ENCODE measurements at regions not wholly inside any gene's neighbourhood (a gene's known extent, or its start where the extent isn't known, plus 50 kb on each side); places are given as distances from the start of the nearest gene placed in this dataset.

DNA sequence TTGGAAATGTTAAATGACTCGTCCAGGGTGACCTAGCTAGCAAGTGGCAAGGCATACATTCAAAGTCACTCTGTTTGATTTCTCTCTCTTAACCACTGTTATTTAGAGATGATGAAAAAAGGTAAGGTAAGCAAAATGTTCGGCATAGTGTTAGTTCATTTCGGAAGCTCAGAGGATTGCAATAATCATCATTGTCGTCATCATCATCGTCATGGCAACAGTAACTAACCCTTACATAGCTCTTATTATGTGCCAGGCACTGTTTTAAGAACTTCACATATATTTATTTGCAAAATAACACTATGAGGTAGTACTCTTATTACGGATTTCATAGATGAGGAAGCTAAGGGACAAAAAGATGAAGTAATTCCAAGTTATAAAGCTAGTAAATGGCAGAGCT, 292.7 kb upstream of the CXCR4 start:
- Histone ChIP-seq H2AFZ (ENCODE audit: low read depth, low read length) (no peak overlapping the region), H3K9me1 (ENCODE audit: control insufficient read depth, insufficient read depth, low read length) (no peaks in the 10 kb centered on the region), H3K27ac (ENCODE audit: extremely low read depth, low read depth, low read length) (no peak overlapping the region), H4K20me1 (replicated peaks; ENCODE audit: control insufficient read depth, insufficient read depth, low read length) (no peaks in the 10 kb centered on the region), H3K4me2 (ENCODE audit: insufficient read depth, low read length) (no peak overlapping the region), H3K27me3 (ENCODE audit: control insufficient read depth in 2 of 2, insufficient read depth in 2 of 2, low read length in 2 of 2) (peaks cover 0 to 6% of the 10 kb centered on the region in 2 experiments; a peak in 1 of 5 replicates), H3K79me2 (ENCODE audit: control insufficient read depth, insufficient read depth, low read length) (no peaks in the 10 kb centered on the region), H3K9ac (ENCODE audit: insufficient read depth in 1 of 2, low read depth in 2 of 2, low read length in 2 of 2) (no peak overlapping the region), H3K4me3 (no peak overlapping the region), H3K36me3 (ENCODE audit: control insufficient read depth, insufficient read depth, low read length) (no peaks in the 10 kb centered on the region), H3K4me1 (replicated peaks in 1 of 2; ENCODE audit: control insufficient read depth in 2 of 2, insufficient read depth in 2 of 2, low read length in 2 of 2) (no peaks in the 10 kb centered on the region), H3K9me3 (replicated peaks; ENCODE audit: control insufficient read depth, insufficient read depth, low read depth, low read length) (no peaks in the 10 kb centered on the region)
- under 1% methylated on average over 6 of the region's 6 CpGs for WGBS (ENCODE audit: insufficient coverage, low coverage, missing lambda C conversion rate)
- ChIA-PET CTCF (ENCODE audit: low intra/inter-chr PET ratio) (no interaction called here), POLR2A (interaction anchor here (0.7 to 1.0 kb wide), 2 partner anchors 13 to 15 kb away, joined by 3 read pairs; no protein-coding TSS in a partner anchor)
- no peak for ATAC-seq
- DNase-seq (ENCODE audit: extremely low read depth in 1 of 4, low spot score in 3 of 4) = no peak
- no peak for FAIRE-seq
- intact Hi-C loops (cut with micrococcal nuclease) (no loop called here), in situ Hi-C loops (cut with MboI) (loop anchor here (25.0 kb wide), 1 partner anchor 1427 kb away; no protein-coding TSS in a partner anchor)
- BruUV-seq (replicated peaks) = no TSS peak
- TF ChIP-seq RBM15 (IDR thresholded peaks at IDR 0.05; ENCODE audit: insufficient read depth, low read length) (no peak), RFX1 (IDR thresholded peaks at IDR 0.05) (peak; percentile 56), CBFA2T3 (IDR thresholded peaks at IDR 0.05) (no peak), ETV5 (CRISPR knock-in tag; IDR thresholded peaks at IDR 0.05; ENCODE audit: low read depth) (no peak), GATAD2B (IDR thresholded peaks at IDR 0.05; ENCODE audit: borderline replicate concordance) (no peak)

DNA sequence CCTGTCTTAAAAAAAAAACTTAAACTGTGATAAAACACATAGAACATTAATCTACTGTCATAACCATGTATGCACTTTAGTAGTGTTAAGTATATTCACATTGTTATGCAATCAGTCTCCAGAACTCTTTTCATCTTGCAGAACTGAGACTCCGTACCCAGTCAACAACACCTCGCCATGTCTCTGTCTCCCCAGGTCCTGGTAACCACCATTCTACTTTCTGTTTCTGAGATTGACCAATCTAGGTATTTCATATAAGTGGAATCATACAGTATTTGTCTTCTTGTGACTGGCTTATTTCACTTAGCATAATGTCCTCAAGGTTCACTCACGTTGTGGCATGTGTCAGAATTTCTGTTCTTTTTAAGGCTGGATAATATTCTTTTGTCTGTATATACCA, 290.8 kb upstream of the CXCR4 start:
- H3K27me3 ChIP-seq (ENCODE audit: control insufficient read depth in 2 of 2, insufficient read depth in 2 of 2, low read length in 2 of 2) = peaks cover 0 to 6% of the 10 kb centered on the region in 2 experiments; a peak in 1 of 5 replicates
- no TSS peak for BruUV-seq (replicated peaks)
- H3K27ac ChIP-seq (ENCODE audit: extremely low read depth, low read depth, low read length) = no peak overlapping the region
- no peak for ATAC-seq
- H2AFZ ChIP-seq (ENCODE audit: low read depth, low read length) = no peak overlapping the region
- in situ Hi-C loops (cut with MboI) = loop anchor here (25.0 kb wide), 1 partner anchor 1429 kb away; no protein-coding TSS in a partner anchor
- 0% methylated on average over 3 of the region's 3 CpGs for WGBS (ENCODE audit: insufficient coverage, low coverage, missing lambda C conversion rate)
- no peak overlapping the region for H3K4me2 ChIP-seq (ENCODE audit: insufficient read depth, low read length)
- no peak for FAIRE-seq
- CTCF ChIA-PET (ENCODE audit: low intra/inter-chr PET ratio) = no interaction called here
- H3K4me1 ChIP-seq (replicated peaks in 1 of 2; ENCODE audit: control insufficient read depth in 2 of 2, insufficient read depth in 2 of 2, low read length in 2 of 2) = no peaks in the 10 kb centered on the region
- no peaks in the 10 kb centered on the region for H3K36me3 ChIP-seq (ENCODE audit: control insufficient read depth, insufficient read depth, low read length)
- H3K9me1 ChIP-seq (ENCODE audit: control insufficient read depth, insufficient read depth, low read length) = no peaks in the 10 kb centered on the region
- H3K79me2 ChIP-seq (ENCODE audit: control insufficient read depth, insufficient read depth, low read length) = no peaks in the 10 kb centered on the region
- intact Hi-C loops (cut with micrococcal nuclease) = no loop called here
- H4K20me1 ChIP-seq (replicated peaks; ENCODE audit: control insufficient read depth, insufficient read depth, low read length) = no peaks in the 10 kb centered on the region
- H3K4me3 ChIP-seq = no peak overlapping the region
- no peak for DNase-seq (ENCODE audit: extremely low read depth in 1 of 4, low spot score in 3 of 4)
- POLR2A ChIA-PET = no interaction called here
- H3K9me3 ChIP-seq (replicated peaks; ENCODE audit: control insufficient read depth, insufficient read depth, low read depth, low read length) = no peaks in the 10 kb centered on the region
- H3K9ac ChIP-seq (ENCODE audit: insufficient read depth in 1 of 2, low read depth in 2 of 2, low read length in 2 of 2) = no peak overlapping the region
- TF ChIP-seq, protein P1, sequence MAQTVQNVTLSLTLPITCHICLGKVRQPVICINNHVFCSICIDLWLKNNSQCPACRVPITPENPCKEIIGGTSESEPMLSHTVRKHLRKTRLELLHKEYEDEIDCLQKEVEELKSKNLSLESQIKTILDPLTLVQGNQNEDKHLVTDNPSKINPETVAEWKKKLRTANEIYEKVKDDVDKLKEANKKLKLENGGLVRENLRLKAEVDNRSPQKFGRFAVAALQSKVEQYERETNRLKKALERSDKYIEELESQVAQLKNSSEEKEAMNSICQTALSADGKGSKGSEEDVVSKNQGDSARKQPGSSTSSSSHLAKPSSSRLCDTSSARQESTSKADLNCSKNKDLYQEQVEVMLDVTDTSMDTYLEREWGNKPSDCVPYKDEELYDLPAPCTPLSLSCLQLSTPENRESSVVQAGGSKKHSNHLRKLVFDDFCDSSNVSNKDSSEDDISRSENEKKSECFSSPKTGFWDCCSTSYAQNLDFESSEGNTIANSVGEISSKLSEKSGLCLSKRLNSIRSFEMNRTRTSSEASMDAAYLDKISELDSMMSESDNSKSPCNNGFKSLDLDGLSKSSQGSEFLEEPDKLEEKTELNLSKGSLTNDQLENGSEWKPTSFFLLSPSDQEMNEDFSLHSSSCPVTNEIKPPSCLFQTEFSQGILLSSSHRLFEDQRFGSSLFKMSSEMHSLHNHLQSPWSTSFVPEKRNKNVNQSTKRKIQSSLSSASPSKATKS (CRISPR knock-in tag; IDR thresholded peaks at IDR 0.05) = no peak
- TF ChIP-seq ZNF133 (CRISPR knock-in tag; IDR thresholded peaks at IDR 0.05) (no peak), ARHGAP35 (IDR thresholded peaks at IDR 0.05; ENCODE audit: partially characterized antibody) (no peak), SMARCA5 (IDR thresholded peaks at IDR 0.05) (no peak), ZNF175 (CRISPR knock-in tag; IDR thresholded peaks at IDR 0.05; ENCODE audit: low read depth) (no peak), JUN (IDR thresholded peaks at IDR 0.05; ENCODE audit: borderline replicate concordance, low read depth, low read length) (no peak), JUN (CRISPR knock-in tag; IDR thresholded peaks at IDR 0.05; ENCODE audit: borderline replicate concordance) (no peak), HDAC6 (IDR thresholded peaks at IDR 0.05; ENCODE audit: low read depth, low read length) (no peak), XRCC3 (IDR thresholded peaks at IDR 0.05) (no peak)
- TF ChIP-seq, protein P2, sequence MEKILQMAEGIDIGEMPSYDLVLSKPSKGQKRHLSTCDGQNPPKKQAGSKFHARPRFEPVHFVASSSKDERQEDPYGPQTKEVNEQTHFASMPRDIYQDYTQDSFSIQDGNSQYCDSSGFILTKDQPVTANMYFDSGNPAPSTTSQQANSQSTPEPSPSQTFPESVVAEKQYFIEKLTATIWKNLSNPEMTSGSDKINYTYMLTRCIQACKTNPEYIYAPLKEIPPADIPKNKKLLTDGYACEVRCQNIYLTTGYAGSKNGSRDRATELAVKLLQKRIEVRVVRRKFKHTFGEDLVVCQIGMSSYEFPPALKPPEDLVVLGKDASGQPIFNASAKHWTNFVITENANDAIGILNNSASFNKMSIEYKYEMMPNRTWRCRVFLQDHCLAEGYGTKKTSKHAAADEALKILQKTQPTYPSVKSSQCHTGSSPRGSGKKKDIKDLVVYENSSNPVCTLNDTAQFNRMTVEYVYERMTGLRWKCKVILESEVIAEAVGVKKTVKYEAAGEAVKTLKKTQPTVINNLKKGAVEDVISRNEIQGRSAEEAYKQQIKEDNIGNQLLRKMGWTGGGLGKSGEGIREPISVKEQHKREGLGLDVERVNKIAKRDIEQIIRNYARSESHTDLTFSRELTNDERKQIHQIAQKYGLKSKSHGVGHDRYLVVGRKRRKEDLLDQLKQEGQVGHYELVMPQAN (IDR thresholded peaks at IDR 0.05; ENCODE audit: borderline replicate concordance) = no peak
